Neural progenitor cell (in vitro differentiated cells): ENCODE measurements at regions not wholly inside any gene's neighbourhood (a gene's known extent, or its start where the extent isn't known, plus 50 kb on each side); places are given as distances from the start of the nearest gene placed in this dataset.

ENCODE experiments used
- EZH2 ChIP-seq: fragments of 200-600 bp; sonication (generic); IDR thresholded peaks from 2 replicates; pipeline ENCODE4 v1.6.1; 2017; ENCODE audit warnings: antibody characterized with exemption, mild to moderate bottlenecking, moderate library complexity
- EZH2phosphoT487 ChIP-seq: fragments of 200-600 bp; sonication (generic); IDR thresholded peaks from 2 replicates; pipeline ENCODE4 v1.6.1; 2017; ENCODE audit warnings: antibody characterized with exemption
- TF ChIP-seq, protein P1 (sequence below): fragments of 200-600 bp; sonication (generic); IDR thresholded peaks from 2 replicates; pipeline ENCODE4 v1.5.1; 2017; ENCODE audit warnings: antibody characterized with exemption, mild to moderate bottlenecking

DNA sequence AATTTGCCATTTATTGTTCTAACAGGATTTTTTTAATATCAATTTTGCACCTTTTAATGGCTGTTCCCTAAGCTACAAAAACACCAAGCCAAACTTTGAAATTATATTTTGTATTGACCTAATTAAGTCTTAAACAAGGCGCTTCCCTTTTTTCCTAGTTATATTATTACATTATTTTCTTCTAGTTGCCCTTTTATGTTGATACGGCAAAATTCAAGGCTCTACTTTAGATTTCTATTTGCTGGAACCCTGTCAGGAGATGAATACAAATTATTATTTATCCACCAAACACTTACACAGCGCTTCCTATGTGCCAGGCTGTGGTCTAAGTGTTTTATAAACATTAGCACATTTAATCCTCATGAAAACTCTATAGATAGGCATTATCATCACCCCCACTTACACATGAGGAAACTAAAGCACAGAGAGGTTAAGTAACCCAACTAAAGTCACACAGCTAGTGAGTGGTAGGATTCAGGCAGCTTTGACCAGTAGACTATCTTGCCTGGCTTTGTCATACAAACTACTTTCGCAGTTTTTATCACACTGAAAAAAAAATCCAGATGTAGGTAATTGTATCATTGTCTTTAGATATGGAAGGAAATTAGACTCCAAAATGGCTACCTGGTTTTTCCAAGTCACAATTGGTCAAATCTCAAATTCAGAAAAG lies 456.5 kb downstream of the STK39 start:
- TF ChIP-seq, protein P1, sequence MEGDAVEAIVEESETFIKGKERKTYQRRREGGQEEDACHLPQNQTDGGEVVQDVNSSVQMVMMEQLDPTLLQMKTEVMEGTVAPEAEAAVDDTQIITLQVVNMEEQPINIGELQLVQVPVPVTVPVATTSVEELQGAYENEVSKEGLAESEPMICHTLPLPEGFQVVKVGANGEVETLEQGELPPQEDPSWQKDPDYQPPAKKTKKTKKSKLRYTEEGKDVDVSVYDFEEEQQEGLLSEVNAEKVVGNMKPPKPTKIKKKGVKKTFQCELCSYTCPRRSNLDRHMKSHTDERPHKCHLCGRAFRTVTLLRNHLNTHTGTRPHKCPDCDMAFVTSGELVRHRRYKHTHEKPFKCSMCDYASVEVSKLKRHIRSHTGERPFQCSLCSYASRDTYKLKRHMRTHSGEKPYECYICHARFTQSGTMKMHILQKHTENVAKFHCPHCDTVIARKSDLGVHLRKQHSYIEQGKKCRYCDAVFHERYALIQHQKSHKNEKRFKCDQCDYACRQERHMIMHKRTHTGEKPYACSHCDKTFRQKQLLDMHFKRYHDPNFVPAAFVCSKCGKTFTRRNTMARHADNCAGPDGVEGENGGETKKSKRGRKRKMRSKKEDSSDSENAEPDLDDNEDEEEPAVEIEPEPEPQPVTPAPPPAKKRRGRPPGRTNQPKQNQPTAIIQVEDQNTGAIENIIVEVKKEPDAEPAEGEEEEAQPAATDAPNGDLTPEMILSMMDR = no peak
- no peak for TF ChIP-seq EZH2
- TF ChIP-seq EZH2phosphoT487 = no peak
